K562 (cell line): ENCODE measurements at regions not wholly inside any gene's neighbourhood (a gene's known extent, or its start where the extent isn't known, plus 50 kb on each side); places are given as distances from the start of the nearest gene placed in this dataset.

ENCODE experiments used
- ARID1B ChIP-seq: fragments of 450-650 bp; IDR thresholded peaks from 2 replicates; pipeline ENCODE4 v1.6.1; 2016; ENCODE audit warnings: antibody characterized with exemption, mild to moderate bottlenecking, inconsistent platforms
- CBX3 ChIP-seq, 2 experiments: IDR thresholded peaks; 1 replicate in 1 of 2; 2 replicates in 1 of 2; pipeline ENCODE4 v1.6.1; 2012; ENCODE audit warnings: inconsistent platforms in 2 of 2, low read length in 2 of 2, borderline replicate concordance in 1 of 2, control low read depth in 1 of 2
- CEBPG ChIP-seq, 3 experiments: fragments of 200-800 bp in 1 of 3; sonication (Bioruptor generic) in 1 of 3; sonication (generic) in 1 of 3; formaldehyde crosslinking in 1 of 3; IDR thresholded peaks in 2 of 3; conservative IDR thresholded peaks in 1 of 3; 2 replicates each; pipeline versions ENCODE4 v1.6.1 to v1.8.0; 2016 to 2022; ENCODE audit warnings: missing compliant biosample characterization in 2 of 3, missing genetic modification characterization in 2 of 3, mild to moderate bottlenecking in 1 of 3, missing genetic modification reagents in 1 of 3
- ETS2 ChIP-seq: IDR thresholded peaks from 2 replicates; pipeline ENCODE4 v1.6.1; 2016; ENCODE audit warnings: borderline replicate concordance, missing genetic modification characterization, mild to moderate bottlenecking, moderate library complexity, missing compliant biosample characterization; ENCODE audit not compliant: poor library complexity, severe bottlenecking
- FOXK2 ChIP-seq, 2 experiments: fragments of 450-650 bp; IDR thresholded peaks in 1 of 2; conservative IDR thresholded peaks in 1 of 2; 2 replicates each; pipeline ENCODE4 v1.6.1; 2016; ENCODE audit warnings: low read depth in 2 of 2, mild to moderate bottlenecking in 1 of 2
- GABPB1 ChIP-seq: sonication (generic); formaldehyde crosslinking; IDR thresholded peaks from 2 replicates; pipeline ENCODE4 v1.8.0; 2022; ENCODE audit warnings: mild to moderate bottlenecking, missing genetic modification reagents
- HDAC6 ChIP-seq: IDR thresholded peaks from 2 replicates; pipeline ENCODE4 v1.6.1; 2012; ENCODE audit warnings: low read depth, mild to moderate bottlenecking, control low read depth, inconsistent platforms, low read length, moderate library complexity
- HDGF ChIP-seq: fragments of 450-650 bp; IDR thresholded peaks from 2 replicates; pipeline ENCODE4 v1.6.1; 2016
- ILF3 ChIP-seq: fragments of 450-650 bp; IDR thresholded peaks from 2 replicates; pipeline ENCODE4 v1.6.1; 2018; ENCODE audit warnings: antibody characterized with exemption, mild to moderate bottlenecking, moderate library complexity, borderline replicate concordance
- NFATC3 ChIP-seq: fragments of 450-650 bp; IDR thresholded peaks from 2 replicates; pipeline ENCODE4 v1.6.1; 2017; ENCODE audit warnings: mild to moderate bottlenecking
- NUFIP1 ChIP-seq: fragments of 450-650 bp; IDR thresholded peaks from 2 replicates; pipeline ENCODE4 v1.6.1; 2018; ENCODE audit not compliant: partially characterized antibody
- OTX1 ChIP-seq: fragments of 450-650 bp; formaldehyde crosslinking; IDR thresholded peaks from 2 replicates; pipeline ENCODE4 v1.4.0; 2022; ENCODE audit warnings: mild to moderate bottlenecking
- SAFB2 ChIP-seq: fragments of 200-400 bp; formaldehyde crosslinking; IDR thresholded peaks from 2 replicates; pipeline ENCODE4 v1.6.1; 2018; ENCODE audit warnings: borderline replicate concordance, low read length, low read depth, moderate library complexity; ENCODE audit not compliant: severe bottlenecking
- SAP30 ChIP-seq: fragments of 200-600 bp; sonication (generic); IDR thresholded peaks from 2 replicates; pipeline ENCODE4 v1.6.1; 2012; ENCODE audit warnings: borderline replicate concordance, low read depth, mild to moderate bottlenecking, moderate library complexity, low read length, control low read depth, inconsistent platforms; ENCODE audit not compliant: insufficient read depth, poor library complexity, severe bottlenecking
- SETDB1 ChIP-seq: IDR thresholded peaks from one replicate; pipeline ENCODE4 v1.6.1; 2012; ENCODE audit warnings: low read length, control low read depth, inconsistent platforms
- STAT5A ChIP-seq: IDR thresholded peaks from 2 replicates; pipeline ENCODE4 v1.6.1; 2012; ENCODE audit warnings: low read length, inconsistent platforms, borderline replicate concordance
- TEAD1 ChIP-seq, 2 experiments: fragments of 450-650 bp in 1 of 2; sonication (generic) in 1 of 2; formaldehyde crosslinking; IDR thresholded peaks; 2 replicates each; pipeline versions ENCODE4 v1.4.0 to v1.8.0; 2020 to 2022; ENCODE audit warnings: mild to moderate bottlenecking in 2 of 2, missing genetic modification reagents in 1 of 2
- ZBTB1 ChIP-seq: sonication (generic); formaldehyde crosslinking; IDR thresholded peaks from 2 replicates; pipeline ENCODE4 v1.8.1; 2023; ENCODE audit warnings: missing genetic modification reagents, low read depth, mild to moderate bottlenecking, borderline replicate concordance
- ZNF699 ChIP-seq: fragments of 250-450 bp; sonication (Bioruptor Pico); IDR thresholded peaks from 2 replicates; pipeline ENCODE4 v1.8.0; 2021; ENCODE audit warnings: mild to moderate bottlenecking, moderate library complexity; ENCODE audit not compliant: insufficient replicate concordance
- TF ChIP-seq, protein P1 (sequence below): sonication (generic); formaldehyde crosslinking; IDR thresholded peaks from 2 replicates; pipeline ENCODE4 v1.8.0; 2022; ENCODE audit warnings: missing genetic modification reagents, mild to moderate bottlenecking, moderate library complexity, borderline replicate concordance

GRCh38 chr13:21297914-21298831 is 121.7 kb downstream of the MRPL57 start (continued):
- no peak for TF ChIP-seq GABPB1 (CRISPR knock-in tag)
- no peak for TF ChIP-seq ZNF699 (CRISPR knock-in tag)
- TF ChIP-seq SETDB1, result no peak
- TF ChIP-seq, protein P1, sequence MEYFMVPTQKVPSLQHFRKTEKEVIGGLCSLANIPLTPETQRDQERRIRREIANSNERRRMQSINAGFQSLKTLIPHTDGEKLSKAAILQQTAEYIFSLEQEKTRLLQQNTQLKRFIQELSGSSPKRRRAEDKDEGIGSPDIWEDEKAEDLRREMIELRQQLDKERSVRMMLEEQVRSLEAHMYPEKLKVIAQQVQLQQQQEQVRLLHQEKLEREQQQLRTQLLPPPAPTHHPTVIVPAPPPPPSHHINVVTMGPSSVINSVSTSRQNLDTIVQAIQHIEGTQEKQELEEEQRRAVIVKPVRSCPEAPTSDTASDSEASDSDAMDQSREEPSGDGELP (CRISPR knock-in tag), result peak; percentile 70
- TF ChIP-seq STAT5A, result no peak
- no peak for TF ChIP-seq NUFIP1
- no peak for TF ChIP-seq CEBPG (CRISPR knock-in tag; IDR thresholded peaks at IDR 0.05)
- no peak for TF ChIP-seq CEBPG (tag; conservative IDR thresholded peaks at IDR 0.05 in 1 of 2, IDR thresholded peaks at IDR 0.05 in 1 of 2)
- TF ChIP-seq ETS2 (tag), result no peak
- no peak for TF ChIP-seq SAFB2
- peak in 1 of 2 experiments; percentile 45; a peak in 1 of 4 replicates for TF ChIP-seq TEAD1 (CRISPR knock-in tag; IDR thresholded peaks at IDR 0.05)
- TF ChIP-seq SAP30, result peak; percentile 94
- TF ChIP-seq ZBTB1 (CRISPR knock-in tag), result no peak
- no peak for TF ChIP-seq NFATC3
- no peak for TF ChIP-seq OTX1 (CRISPR knock-in tag)
- TF ChIP-seq HDGF, result no peak
- TF ChIP-seq CBX3 (IDR thresholded peaks at IDR 0.05; ENCODE audit: borderline replicate concordance in 1 of 2, low read length in 2 of 2), result no peak
- TF ChIP-seq FOXK2 (conservative IDR thresholded peaks at IDR 0.05 in 1 of 2, IDR thresholded peaks at IDR 0.05 in 1 of 2; ENCODE audit: low read depth in 2 of 2), result no peak
- TF ChIP-seq ARID1B, result no peak
- TF ChIP-seq ILF3, result no peak
- no peak for TF ChIP-seq HDAC6
